HL-60 (cell line): ENCODE measurements at regions not wholly inside any gene's neighbourhood (a gene's known extent, or its start where the extent isn't known, plus 50 kb on each side); places are given as distances from the start of the nearest gene placed in this dataset.

ENCODE experiments used
- GABPA ChIP-seq: IDR thresholded peaks from 2 replicates; pipeline ENCODE4 v1.6.1; 2012; ENCODE audit warnings: low read depth
- POLR2AphosphoS5 ChIP-seq: IDR thresholded peaks from 2 replicates; pipeline ENCODE4 v1.6.1; 2012; ENCODE audit warnings: low read depth
- TF ChIP-seq, protein P1 (sequence below): IDR thresholded peaks from one replicate; pipeline ENCODE4 v1.5.1; 2011; ENCODE audit warnings: low read length, control low read depth, inconsistent platforms; ENCODE audit not compliant: insufficient read depth
- TF ChIP-seq, protein P2 (sequence below): IDR thresholded peaks from 2 replicates; pipeline ENCODE4 v1.6.1; 2012; ENCODE audit warnings: low read depth; ENCODE audit not compliant: insufficient replicate concordance

DNA sequence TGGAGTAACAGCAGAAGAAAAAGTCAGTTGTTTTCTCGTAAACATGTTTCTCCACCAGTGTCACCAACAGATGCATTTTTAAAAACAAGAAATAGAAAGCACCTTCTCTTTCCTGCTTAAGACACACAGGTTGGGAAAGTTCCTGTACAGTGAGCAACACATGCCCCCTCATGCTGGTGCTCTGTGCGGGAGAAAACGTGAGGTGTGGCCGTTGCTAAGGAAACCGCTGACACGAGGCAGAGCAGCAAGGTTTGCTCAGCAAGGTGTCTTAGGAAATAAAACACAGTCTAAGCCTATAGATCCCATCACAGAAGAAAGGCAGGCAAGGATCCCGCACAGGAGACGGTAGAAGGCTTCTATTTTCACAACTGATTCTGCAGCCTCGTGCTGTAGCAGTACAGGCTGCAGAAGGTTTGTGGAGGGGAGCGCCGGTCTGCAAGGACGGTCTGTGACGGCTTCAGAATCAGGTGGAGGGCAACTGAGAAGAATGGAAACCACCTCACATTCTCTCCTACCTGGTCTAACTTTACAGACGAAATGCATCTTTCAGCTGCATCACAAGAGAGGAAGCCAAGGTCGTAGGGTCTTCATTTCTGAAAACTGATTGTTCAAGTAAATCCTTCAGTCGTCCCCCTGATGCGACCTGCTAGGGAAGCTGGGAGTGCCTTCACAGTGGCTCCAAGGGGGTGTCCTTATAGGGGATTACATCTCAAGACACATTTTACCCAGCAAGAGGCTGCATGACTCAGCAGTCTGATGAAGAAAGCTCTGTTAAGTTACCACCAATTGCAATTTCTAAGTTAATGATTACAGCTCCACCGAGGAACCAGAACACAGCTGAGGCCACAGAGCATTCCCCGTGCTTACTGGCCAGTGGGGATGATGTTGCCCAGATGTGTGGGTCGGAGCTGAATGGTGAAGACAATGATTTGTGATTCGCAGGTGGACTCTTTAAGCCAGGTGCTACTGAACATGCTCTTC lies 150.7 kb upstream of the KLF14 start:
- TF ChIP-seq, protein P1, sequence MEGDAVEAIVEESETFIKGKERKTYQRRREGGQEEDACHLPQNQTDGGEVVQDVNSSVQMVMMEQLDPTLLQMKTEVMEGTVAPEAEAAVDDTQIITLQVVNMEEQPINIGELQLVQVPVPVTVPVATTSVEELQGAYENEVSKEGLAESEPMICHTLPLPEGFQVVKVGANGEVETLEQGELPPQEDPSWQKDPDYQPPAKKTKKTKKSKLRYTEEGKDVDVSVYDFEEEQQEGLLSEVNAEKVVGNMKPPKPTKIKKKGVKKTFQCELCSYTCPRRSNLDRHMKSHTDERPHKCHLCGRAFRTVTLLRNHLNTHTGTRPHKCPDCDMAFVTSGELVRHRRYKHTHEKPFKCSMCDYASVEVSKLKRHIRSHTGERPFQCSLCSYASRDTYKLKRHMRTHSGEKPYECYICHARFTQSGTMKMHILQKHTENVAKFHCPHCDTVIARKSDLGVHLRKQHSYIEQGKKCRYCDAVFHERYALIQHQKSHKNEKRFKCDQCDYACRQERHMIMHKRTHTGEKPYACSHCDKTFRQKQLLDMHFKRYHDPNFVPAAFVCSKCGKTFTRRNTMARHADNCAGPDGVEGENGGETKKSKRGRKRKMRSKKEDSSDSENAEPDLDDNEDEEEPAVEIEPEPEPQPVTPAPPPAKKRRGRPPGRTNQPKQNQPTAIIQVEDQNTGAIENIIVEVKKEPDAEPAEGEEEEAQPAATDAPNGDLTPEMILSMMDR, result no peak
- TF ChIP-seq, protein P2, sequence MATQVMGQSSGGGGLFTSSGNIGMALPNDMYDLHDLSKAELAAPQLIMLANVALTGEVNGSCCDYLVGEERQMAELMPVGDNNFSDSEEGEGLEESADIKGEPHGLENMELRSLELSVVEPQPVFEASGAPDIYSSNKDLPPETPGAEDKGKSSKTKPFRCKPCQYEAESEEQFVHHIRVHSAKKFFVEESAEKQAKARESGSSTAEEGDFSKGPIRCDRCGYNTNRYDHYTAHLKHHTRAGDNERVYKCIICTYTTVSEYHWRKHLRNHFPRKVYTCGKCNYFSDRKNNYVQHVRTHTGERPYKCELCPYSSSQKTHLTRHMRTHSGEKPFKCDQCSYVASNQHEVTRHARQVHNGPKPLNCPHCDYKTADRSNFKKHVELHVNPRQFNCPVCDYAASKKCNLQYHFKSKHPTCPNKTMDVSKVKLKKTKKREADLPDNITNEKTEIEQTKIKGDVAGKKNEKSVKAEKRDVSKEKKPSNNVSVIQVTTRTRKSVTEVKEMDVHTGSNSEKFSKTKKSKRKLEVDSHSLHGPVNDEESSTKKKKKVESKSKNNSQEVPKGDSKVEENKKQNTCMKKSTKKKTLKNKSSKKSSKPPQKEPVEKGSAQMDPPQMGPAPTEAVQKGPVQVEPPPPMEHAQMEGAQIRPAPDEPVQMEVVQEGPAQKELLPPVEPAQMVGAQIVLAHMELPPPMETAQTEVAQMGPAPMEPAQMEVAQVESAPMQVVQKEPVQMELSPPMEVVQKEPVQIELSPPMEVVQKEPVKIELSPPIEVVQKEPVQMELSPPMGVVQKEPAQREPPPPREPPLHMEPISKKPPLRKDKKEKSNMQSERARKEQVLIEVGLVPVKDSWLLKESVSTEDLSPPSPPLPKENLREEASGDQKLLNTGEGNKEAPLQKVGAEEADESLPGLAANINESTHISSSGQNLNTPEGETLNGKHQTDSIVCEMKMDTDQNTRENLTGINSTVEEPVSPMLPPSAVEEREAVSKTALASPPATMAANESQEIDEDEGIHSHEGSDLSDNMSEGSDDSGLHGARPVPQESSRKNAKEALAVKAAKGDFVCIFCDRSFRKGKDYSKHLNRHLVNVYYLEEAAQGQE, result no peak
- TF ChIP-seq POLR2AphosphoS5, result no peak
- no peak for TF ChIP-seq GABPA
